Thymus (tissue), 11 donors: ENCODE measurements at regions not wholly inside any gene's neighbourhood (a gene's known extent, or its start where the extent isn't known, plus 50 kb on each side); places are given as distances from the start of the nearest gene placed in this dataset.

Experiments
- DNase-seq, 9 donors: peaks; one replicate each; pipeline ENCODE4 v3.0.0-alpha.2; 2013; ENCODE audit warnings: low spot score in 9 of 9, low read depth in 6 of 9, missing footprints in 1 of 9
- H3K27ac ChIP-seq, 2 donors: one replicate each; pipeline ENCODE4 v1.5.1; 2013; ENCODE audit warnings: control low read depth in 1 of 2, low read depth in 1 of 2, low read length in 1 of 2, mild to moderate bottlenecking in 1 of 2, moderate library complexity in 1 of 2
- H3K27me3 ChIP-seq, 2 donors: one replicate each; pipeline ENCODE4 v1.5.1; 2013; ENCODE audit warnings: low read length in 1 of 2; ENCODE audit not compliant: control insufficient read depth in 2 of 2, insufficient read depth in 1 of 2
- H3K36me3 ChIP-seq, 2 donors: one replicate each; pipeline ENCODE4 v1.5.1; 2013; ENCODE audit warnings: low read length in 1 of 2, mild to moderate bottlenecking in 1 of 2, moderate library complexity in 1 of 2; ENCODE audit not compliant: control insufficient read depth in 2 of 2, insufficient read depth in 2 of 2
- H3K4me1 ChIP-seq, 2 donors: one replicate each; pipeline ENCODE4 v1.5.1; 2013; ENCODE audit warnings: low read length in 2 of 2; ENCODE audit not compliant: control insufficient read depth in 2 of 2, insufficient read depth in 2 of 2
- H3K4me3 ChIP-seq, 2 donors: one replicate each; pipeline ENCODE4 v1.5.1; 2013; ENCODE audit warnings: low read length in 2 of 2, control low read depth in 1 of 2, mild to moderate bottlenecking in 1 of 2
- H3K9me3 ChIP-seq, 2 donors: one replicate each; pipeline ENCODE4 v1.5.1; 2013; ENCODE audit warnings: low read length in 1 of 2, mild to moderate bottlenecking in 1 of 2; ENCODE audit not compliant: control insufficient read depth in 2 of 2, insufficient read depth in 1 of 2
- WGBS: extraction: QIAGEN DNeasy Blood & Tissue Kit; methylation state at CpG from one replicate; pipeline ENCODE4 v1.1.7; 2013; 5-methylcytosine and 5-hydroxymethylcytosine counted together
- donor health status: healthy.

GRCh38 chr18:28808373-28808772, 631.4 kb upstream of the CDH2 start:
- DNase-seq: no peak
- Histone ChIP-seq H3K27ac (no peak overlapping the region), H3K27me3 (no peaks in the 10 kb centered on the region), H3K4me3 (no peak overlapping the region), H3K9me3 (no peaks in the 10 kb centered on the region), H3K36me3 (no peaks in the 10 kb centered on the region), H3K4me1 (no peaks in the 10 kb centered on the region)

- Histone ChIP-seq H3K27ac (no peak overlapping the region), H3K4me3 (no peak overlapping the region), H3K36me3 (no peaks in the 10 kb centered on the region), H3K9me3 (no peaks in the 10 kb centered on the region), H3K4me1 (no peaks in the 10 kb centered on the region), H3K27me3 (no peaks in the 10 kb centered on the region)
- no peak for DNase-seq
- WGBS: 84% methylated on average over 1 of the region's 1 CpG
Observed at GRCh38 chr18:28805491-28805890, 628.6 kb upstream of the CDH2 start.

DNA sequence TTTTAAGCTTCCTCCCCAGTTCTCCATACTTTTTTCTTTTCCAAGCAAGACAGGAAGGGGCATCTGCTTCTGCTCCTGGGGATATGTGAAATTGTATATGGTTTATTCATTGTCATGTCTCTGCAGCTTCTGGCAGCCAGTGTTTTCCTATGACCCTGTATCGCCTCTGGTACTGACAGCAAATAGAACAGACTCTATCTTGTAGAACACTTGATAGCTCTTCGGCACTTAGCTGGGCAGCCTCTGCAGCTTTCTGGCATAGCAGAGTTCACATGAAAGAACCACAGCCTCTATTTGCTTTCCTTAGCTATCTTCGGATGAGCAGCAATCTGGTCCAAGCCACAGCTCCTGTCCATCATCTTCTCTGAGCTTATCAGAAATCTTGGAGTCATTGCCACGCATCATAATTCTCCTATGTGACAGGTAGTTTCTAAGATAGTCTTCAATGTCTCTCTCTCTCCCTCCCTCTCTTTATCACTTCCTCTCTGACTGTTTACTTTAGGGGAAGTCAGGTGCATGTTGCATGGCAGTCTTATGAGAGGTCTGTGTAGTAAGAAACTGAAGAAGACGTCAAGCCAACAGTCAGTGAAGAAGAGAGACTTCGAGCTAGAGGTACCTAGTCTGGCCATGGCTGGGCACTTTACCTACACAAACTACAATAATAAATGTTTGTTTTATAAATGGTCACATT, 627.7 kb upstream of the CDH2 start:
- 71% methylated on average over 6 of the region's 6 CpGs for WGBS

GRCh38 chr18:28802546-28802945, 625.6 kb upstream of the CDH2 start:
- 82% methylated on average over 4 of the region's 4 CpGs for WGBS
- H3K36me3 ChIP-seq: no peaks in the 10 kb centered on the region
- H3K27me3 ChIP-seq: no peaks in the 10 kb centered on the region
- H3K4me1 ChIP-seq: no peaks in the 10 kb centered on the region
- H3K4me3 ChIP-seq: no peak overlapping the region
- no peak for DNase-seq
- H3K27ac ChIP-seq: no peak overlapping the region
- no peaks in the 10 kb centered on the region for H3K9me3 ChIP-seq

More for the DNA sequence above, 627.7 kb upstream of the CDH2 start:
- Histone ChIP-seq H3K9me3 (no peaks in the 10 kb centered on the region), H3K4me1 (no peaks in the 10 kb centered on the region), H3K36me3 (no peaks in the 10 kb centered on the region), H3K4me3 (no peak overlapping the region), H3K27me3 (no peaks in the 10 kb centered on the region), H3K27ac (no peak overlapping the region)
- peak in 1 of 9 donors; percentile 7 for DNase-seq

GRCh38 chr18:28801876-28802275, 624.9 kb upstream of the CDH2 start:
- Histone ChIP-seq H3K27ac (no peak overlapping the region), H3K4me1 (no peaks in the 10 kb centered on the region), H3K36me3 (no peaks in the 10 kb centered on the region), H3K9me3 (no peaks in the 10 kb centered on the region), H3K4me3 (no peak overlapping the region), H3K27me3 (no peaks in the 10 kb centered on the region)
- 97% methylated on average over 5 of the region's 5 CpGs for WGBS
- DNase-seq: no peak

GRCh38 chr18:28794459-28795245, 617.7 kb upstream of the CDH2 start:
- H3K4me3 ChIP-seq: no peak overlapping the region
- no peaks in the 10 kb centered on the region for H3K4me1 ChIP-seq
- no peak overlapping the region for H3K27ac ChIP-seq
- WGBS: 89% methylated on average over 5 of the region's 5 CpGs
- no peaks in the 10 kb centered on the region for H3K36me3 ChIP-seq
- H3K27me3 ChIP-seq: no peaks in the 10 kb centered on the region
- no peaks in the 10 kb centered on the region for H3K9me3 ChIP-seq
- DNase-seq: no peak

DNA sequence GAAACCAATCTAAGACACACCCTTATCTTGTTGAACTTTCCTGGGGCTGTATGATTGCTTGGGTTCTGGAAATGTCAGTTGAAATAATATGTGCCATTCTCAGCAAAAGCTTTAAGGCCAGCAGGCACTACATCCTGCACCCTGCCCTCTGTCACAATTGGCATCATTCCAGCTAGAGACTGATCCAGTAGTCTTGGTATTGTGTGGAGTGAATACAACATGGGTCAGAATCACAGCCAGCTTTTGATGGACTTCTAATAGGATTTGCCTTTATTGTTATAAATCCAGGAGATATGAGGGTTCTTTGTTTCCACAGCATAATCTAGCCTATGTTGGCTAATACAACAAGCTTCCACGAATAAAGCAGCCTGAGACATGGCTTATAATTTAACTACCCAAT, 617.0 kb upstream of the CDH2 start:
- Histone ChIP-seq H3K4me1 (no peaks in the 10 kb centered on the region), H3K36me3 (no peaks in the 10 kb centered on the region), H3K4me3 (no peak overlapping the region), H3K27me3 (no peaks in the 10 kb centered on the region), H3K9me3 (no peaks in the 10 kb centered on the region), H3K27ac (no peak overlapping the region)
- WGBS: 92% methylated on average over 1 of the region's 1 CpG
- DNase-seq: no peak

DNA sequence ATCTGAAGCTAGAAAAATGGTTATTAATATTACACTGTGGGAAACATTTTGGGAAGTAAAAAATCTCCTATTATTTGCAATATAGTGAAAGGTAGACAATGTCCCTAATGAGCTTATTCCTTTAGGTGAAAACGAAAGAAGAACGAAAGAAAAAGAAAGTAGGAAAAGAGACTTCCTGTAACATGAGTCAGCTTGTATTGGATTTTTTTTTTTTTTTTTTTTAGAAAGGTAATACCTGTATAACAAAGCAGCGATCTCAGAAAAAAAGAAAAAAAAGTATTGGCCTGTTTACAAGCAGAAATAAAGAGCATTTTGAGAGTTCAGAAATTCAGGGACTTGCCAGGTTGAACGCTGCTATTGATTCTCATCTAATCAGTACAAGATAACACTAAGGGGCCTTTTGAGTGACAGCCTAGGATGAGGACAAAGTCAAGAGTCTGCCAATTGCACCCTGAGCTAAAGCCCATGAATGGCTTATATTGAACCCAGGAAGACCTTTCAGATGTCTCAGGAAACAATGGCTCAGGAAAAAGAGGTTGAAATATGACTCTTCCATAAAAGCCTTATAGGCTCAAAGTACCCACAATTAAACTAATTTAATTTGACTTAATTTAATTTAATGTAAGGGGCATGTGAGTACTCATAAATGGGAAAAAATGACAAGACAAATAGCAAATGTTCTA, 615.6 kb upstream of the CDH2 start:
- 44% methylated on average over 4 of the region's 4 CpGs for WGBS
- Histone ChIP-seq H3K4me3 (no peak overlapping the region), H3K9me3 (no peaks in the 10 kb centered on the region), H3K36me3 (no peaks in the 10 kb centered on the region), H3K4me1 (no peaks in the 10 kb centered on the region), H3K27me3 (no peaks in the 10 kb centered on the region), H3K27ac (no peak overlapping the region)
- DNase-seq: no peak

GRCh38 chr18:28791101-28791500, 614.2 kb upstream of the CDH2 start:
- no peaks in the 10 kb centered on the region for H3K27me3 ChIP-seq
- WGBS: 82% methylated on average over 2 of the region's 2 CpGs
- no peaks in the 10 kb centered on the region for H3K4me1 ChIP-seq
- H3K36me3 ChIP-seq: no peaks in the 10 kb centered on the region
- DNase-seq: no peak
- H3K4me3 ChIP-seq: no peak overlapping the region
- no peaks in the 10 kb centered on the region for H3K9me3 ChIP-seq
- no peak overlapping the region for H3K27ac ChIP-seq
